HG03135 (cell line): ENCODE measurements at regions not wholly inside any gene's neighbourhood (a gene's known extent, or its start where the extent isn't known, plus 50 kb on each side); places are given as distances from the start of the nearest gene placed in this dataset.
"Not testable (repeated sequence)": the region's sequence is repeated elsewhere in the genome, so short reads cannot be mapped to it uniquely, and the experiment has no call there.

Experiments
- ATAC-seq: cut with Tn5 transposase; IDR thresholded peaks from one replicate; pipeline ENCODE4 v1.9.1; 2021; ENCODE audit warnings: mild to moderate bottlenecking, moderate library complexity; ENCODE audit not compliant: unreplicated experiment

DNA sequence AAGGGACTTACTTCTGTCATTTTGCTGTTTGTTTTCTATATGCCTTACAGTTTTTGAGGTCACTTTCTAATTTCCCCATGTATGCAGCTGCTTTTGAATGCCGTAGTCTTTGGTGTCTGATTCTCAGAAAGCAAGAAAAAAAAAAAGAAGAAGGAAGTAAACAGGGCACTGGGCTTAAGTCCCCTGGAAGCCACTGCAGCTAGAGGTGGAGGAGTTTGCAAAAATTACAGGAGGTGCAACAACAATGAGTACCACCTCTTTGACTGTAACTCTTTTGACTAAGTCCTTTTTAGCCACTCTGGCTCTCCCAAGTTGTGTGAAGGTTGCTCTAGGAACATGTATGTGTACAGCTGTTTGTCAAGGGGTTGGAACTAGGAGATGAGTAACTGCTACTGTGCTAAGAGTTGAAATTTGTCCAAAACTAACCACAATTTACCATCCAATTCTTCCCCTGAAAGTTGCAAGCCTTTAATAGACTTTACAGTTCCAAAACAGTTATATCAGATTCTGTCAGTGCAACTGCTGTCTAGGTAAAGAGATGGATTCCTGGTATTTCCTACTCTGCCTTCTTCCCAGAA lies 588.0 kb upstream of the LRRN3 start:
- no peak for ATAC-seq

- ATAC-seq, result no peak
These were observed 583.6 kb upstream of the LRRN3 start for GRCh38 chr7:110507369-110507768.

GRCh38 chr7:110507832-110508231 lies 583.1 kb upstream of the LRRN3 start:
- no peak for ATAC-seq

GRCh38 chr7:110514975-110515551 lies 575.9 kb upstream of the LRRN3 start:
- ATAC-seq, result not testable (repeated sequence)

GRCh38 chr7:110519851-110520250 lies 571.1 kb upstream of the LRRN3 start:
- ATAC-seq, result no peak

DNA sequence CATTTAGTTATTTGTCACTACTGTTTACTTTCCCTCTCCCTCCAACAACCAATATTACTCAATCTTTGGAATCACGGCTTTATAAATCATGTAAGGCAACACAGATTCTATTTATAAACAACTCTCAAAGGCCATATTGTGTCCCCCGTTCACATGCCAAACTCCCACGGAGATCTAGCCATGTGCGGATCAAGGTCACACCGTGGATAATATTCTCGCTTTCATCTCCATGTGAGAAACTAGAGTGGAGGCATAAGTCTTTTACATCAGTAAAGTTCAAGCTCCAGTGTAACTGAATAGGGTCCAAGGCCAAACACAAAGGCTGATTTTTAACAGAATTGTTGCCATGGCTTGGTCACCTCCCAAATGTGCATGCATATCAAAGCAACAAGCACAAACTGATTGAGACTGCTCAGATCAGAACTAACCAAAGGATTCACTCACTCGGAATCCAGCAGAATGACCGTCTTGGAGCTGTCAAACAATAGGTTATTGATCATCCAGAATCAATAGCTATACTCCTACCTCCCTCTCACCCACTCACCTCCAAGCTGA lies 569.5 kb upstream of the LRRN3 start:
- ATAC-seq, result no peak

GRCh38 chr7:110522061-110522760 lies 568.7 kb upstream of the LRRN3 start:
- no peak for ATAC-seq

DNA sequence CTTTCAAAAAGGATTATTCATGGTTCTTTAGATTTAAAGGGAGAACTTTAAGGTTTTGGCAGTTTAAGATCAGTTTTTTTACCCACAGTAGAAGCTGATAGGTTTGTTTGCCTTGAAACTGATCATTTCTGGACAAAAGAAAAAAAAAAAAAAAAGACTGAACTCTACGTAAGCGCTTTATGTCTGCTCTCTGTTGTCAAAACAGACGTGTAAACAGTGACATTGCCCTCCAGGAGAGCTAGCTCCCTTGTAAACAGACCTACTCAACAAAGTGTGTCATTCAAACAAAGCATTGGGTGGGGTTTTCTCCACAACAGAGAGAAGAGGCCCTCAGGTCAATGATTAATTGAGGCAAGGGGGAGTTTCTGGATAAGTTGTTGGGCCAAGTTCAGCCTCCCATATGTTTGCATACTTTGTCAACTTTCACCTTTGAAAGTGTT lies 568.1 kb upstream of the LRRN3 start:
- no peak for ATAC-seq

DNA sequence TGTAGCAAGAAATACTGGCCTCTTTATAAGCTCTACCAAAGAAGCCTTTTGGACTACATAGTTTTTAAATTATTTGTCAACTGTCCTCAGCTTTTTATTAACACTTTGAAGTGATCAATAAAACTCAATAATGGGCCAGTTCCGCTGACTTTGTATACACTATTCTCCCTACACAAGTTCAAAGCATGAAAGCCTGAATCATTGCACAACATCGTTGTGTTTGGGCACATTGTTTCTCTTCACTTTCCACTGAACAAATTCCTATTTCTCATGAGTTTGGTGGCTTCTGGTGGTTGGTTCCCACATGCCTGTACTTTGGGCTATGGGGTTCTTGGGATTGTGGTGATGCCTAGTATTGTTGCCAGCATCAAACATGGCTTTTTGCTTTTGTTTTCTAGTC lies 561.8 kb upstream of the LRRN3 start:
- ATAC-seq, result no peak

- no peak for ATAC-seq
These were observed 559.7 kb upstream of the LRRN3 start for GRCh38 chr7:110531186-110531585.

DNA sequence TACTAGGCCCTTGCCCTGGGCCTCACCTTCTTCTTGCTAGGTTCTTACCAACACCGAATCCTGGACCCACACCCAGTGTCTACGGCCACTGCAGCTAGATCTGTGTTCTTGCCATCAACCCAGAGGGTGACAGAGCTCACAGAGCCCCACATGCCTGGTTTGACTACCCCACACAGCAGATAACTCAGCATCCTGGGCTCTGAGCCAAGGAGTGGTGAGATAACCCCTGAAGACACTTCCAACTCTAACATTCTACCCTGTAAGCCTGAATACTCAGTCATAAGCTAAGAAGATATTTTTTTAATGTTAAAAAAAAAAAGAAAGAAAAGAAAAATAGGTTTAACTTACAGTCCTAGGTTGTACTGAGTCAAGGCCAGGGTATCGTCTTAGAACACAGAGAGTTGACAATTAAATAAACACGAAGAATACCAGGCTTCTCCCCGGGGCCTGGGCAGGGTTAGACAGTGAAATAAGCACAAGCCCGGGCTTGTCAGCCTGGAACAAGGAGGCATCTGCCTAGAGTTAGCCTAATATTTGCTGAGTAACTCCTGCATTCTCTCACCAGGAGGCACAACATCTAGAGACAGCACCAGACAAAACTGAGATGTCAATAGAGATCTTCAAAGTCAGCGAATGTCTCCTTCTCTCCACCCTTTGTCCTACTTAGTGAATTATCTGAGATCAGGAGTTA lies 556.5 kb upstream of the LRRN3 start:
- no peak for ATAC-seq

DNA sequence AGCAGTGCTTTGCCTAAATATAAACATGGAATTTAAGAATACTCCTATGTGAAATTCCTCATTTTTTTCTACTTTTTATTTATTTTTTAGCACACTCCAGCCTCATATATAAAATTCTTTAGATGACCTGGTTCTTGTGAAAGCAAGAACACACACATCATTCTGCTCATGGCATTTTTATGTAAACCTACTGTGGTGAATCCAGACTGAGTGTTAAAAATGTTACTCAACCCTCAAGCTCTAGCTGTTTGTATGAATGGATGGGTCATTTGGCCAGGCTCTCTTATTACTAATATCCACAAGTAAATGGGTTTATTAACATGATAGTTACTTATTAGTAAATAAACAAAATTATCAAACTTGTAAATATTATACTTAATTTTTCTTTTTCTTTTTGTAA lies 551.7 kb upstream of the LRRN3 start:
- no peak for ATAC-seq

- no peak for ATAC-seq
These were observed 549.0 kb upstream of the LRRN3 start for GRCh38 chr7:110541962-110542361.

GRCh38 chr7:110544194-110544593 lies 546.7 kb upstream of the LRRN3 start:
- no peak for ATAC-seq

DNA sequence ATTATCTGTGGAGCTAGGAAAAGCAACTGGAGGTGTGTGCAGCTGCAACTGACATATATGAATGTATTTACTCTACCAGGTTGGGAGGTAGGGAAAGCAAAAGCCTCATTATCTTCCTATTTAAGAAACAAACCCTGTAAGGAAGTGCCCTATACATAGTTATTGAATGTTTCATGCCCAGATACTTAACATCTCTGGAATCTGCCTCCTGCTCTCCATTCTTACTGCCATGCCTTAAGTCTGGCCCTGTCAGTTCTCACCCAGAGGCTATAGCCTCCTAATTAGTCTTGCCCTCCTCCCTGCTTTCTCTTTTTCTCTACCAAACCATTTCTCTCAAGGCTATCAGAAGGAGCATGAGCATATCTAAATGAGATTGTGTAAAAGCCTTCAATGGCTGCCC lies 542.6 kb upstream of the LRRN3 start:
- no peak for ATAC-seq

- ATAC-seq, result no peak
These were observed 533.8 kb upstream of the LRRN3 start for GRCh38 chr7:110557136-110557535.

GRCh38 chr7:110563286-110563685 lies 527.6 kb upstream of the LRRN3 start:
- not testable (repeated sequence) for ATAC-seq

DNA sequence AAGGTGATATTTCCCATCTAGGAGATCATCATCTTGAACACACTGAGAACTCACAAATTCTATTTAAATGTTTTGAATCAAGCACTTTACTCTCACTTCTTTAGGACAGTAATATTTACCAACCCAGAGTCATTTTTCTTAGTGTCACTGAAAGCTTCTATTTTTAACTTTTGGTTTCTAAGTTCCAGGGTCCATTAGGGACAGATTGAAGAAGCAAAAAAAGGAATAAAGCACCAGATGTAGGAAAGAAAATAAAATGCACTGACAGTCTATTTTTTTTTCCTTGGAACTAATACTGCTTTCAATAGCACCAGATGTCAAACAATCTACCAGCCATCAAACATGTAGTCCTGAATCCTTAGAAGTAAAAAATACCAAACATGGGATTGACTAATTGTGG lies 526.7 kb upstream of the LRRN3 start:
- ATAC-seq, result no peak

DNA sequence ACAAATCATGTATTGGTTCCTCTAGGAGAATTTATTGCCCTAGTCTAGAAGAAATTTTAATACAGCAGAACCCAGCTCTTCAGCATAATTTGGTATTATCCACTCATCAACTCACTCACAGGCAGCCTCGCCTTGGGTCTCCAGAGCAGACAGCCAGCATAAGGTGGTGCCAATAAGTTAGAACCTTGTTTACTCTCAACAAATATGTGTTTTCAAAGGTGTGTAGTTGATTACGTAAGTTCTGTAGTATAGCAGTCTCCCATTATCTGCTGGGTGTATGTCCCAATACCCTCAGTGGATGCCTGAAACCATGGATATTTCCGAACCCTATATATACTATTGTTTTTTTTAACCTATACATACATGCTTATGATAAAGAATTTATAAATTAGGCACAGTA lies 522.5 kb upstream of the LRRN3 start:
- ATAC-seq, result no peak

- no peak for ATAC-seq
These were observed 522.0 kb upstream of the LRRN3 start for GRCh38 chr7:110568932-110569331.

DNA sequence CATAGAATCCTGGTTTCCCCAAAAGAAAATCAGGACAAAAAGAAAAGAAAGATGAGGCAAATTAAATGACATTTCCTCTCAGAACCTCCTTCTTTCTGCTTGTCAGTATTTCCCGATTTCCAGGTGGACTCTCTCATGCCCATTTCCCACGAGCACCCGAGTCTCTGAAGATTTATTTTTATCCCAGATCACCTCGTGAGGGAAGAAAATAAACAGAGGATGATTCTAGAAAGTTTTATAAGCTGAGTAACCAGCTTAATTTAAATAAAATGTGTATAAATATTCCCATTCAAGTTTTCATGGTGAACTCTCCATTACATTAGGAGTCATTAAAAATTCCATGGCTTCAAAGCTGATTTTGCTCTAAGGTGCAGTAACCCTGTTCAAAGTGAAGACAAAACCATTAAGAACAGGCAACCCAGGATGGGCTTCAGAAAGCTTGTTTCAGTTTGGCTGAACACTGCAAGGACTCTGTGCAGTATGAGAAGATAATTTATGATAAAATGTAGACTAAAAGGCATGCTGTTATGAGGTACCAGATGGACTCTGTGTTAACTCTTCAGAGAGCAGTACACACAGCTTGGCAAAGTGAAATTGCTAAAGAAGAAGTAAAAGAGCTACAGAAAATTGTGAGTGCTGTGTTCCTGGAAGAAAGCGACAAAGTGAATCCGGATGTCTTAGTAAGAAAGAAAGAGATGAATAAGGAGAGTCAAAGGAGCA lies 521.3 kb upstream of the LRRN3 start:
- no peak for ATAC-seq
